Epithelial cell of esophagus (primary cell): ENCODE measurements at regions not wholly inside any gene's neighbourhood (a gene's known extent, or its start where the extent isn't known, plus 50 kb on each side); places are given as distances from the start of the nearest gene placed in this dataset.

ENCODE experiments used
- DNase-seq: peaks from one replicate; pipeline ENCODE4 v3.0.0; 2010; ENCODE audit warnings: low read depth
- H3K4me3 ChIP-seq: 2 replicates; pipeline ENCODE4 v1.5.1; 2011; ENCODE audit warnings: mild to moderate bottlenecking, low read length, control low read depth
- CTCF ChIP-seq: IDR thresholded peaks from 2 replicates; pipeline ENCODE4 v1.5.1; 2011; ENCODE audit warnings: low read depth, mild to moderate bottlenecking, low read length, control low read depth, inconsistent platforms; ENCODE audit not compliant: insufficient read depth; ENCODE audit errors: missing control alignments

GRCh38 chr9:90088434-90088833 is 483.6 kb downstream of the GADD45G start:
- H3K4me3 ChIP-seq: no peak overlapping the region
- TF ChIP-seq CTCF: no peak
- DNase-seq: no peak

- no peak for TF ChIP-seq CTCF
- no peak overlapping the region for H3K4me3 ChIP-seq
- no peak for DNase-seq
These were observed 484.0 kb downstream of the GADD45G start for GRCh38 chr9:90088856-90089255.

GRCh38 chr9:90090997-90091396 is 486.2 kb downstream of the GADD45G start:
- H3K4me3 ChIP-seq: no peak overlapping the region
- no peak for TF ChIP-seq CTCF
- DNase-seq: no peak

GRCh38 chr9:90092508-90092907 is 487.7 kb downstream of the GADD45G start:
- H3K4me3 ChIP-seq: no peak overlapping the region
- no peak for DNase-seq
- no peak for TF ChIP-seq CTCF

- no peak for DNase-seq
- no peak overlapping the region for H3K4me3 ChIP-seq
- TF ChIP-seq CTCF: no peak
These were observed 490.9 kb downstream of the GADD45G start for GRCh38 chr9:90095682-90096081.

GRCh38 chr9:90097237-90097636 is 492.4 kb downstream of the GADD45G start:
- DNase-seq: no peak
- H3K4me3 ChIP-seq: no peak overlapping the region
- no peak for TF ChIP-seq CTCF

- H3K4me3 ChIP-seq: no peak overlapping the region
- no peak for TF ChIP-seq CTCF
- DNase-seq: no peak
These were observed 493.6 kb downstream of the GADD45G start for GRCh38 chr9:90098408-90098807.
